SIG-M5 treated with dmso at 0.1 percent for 504 hours (cell line): ENCODE measurements at regions not wholly inside any gene's neighbourhood (a gene's known extent, or its start where the extent isn't known, plus 50 kb on each side); places are given as distances from the start of the nearest gene placed in this dataset.
A peak's percentile ranks its signal among the peaks of the same experiment; 100 is the strongest.
"Not testable (repeated sequence)": the region's sequence is repeated elsewhere in the genome, so short reads cannot be mapped to it uniquely, and the experiment has no call there.

Experiments
- DNase-seq: peaks from one replicate; lab custom pipeline; 2025; ENCODE audit not compliant: unreplicated experiment; lab: John Stamatoyannopoulos, UW

DNA sequence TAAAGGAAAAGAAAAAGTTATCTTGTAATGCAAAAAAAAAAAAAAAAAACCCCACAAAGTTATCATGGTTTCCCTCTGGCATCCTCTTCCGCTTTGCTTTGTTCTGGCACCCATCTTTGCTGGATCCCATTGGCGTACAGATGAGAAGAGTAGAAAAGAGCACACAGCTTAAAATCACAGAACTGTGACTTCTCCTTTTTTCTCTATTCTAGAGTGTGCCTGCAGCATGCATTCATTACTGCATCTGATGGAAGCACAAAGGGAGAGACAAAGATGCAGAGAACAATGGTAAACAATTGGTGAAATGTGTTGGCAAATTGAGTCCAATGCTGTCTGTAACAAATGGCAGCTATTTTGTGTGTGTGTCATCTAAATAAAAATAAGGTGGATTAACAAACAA, 440.8 kb upstream of the PIK3R1 start:
- DNase-seq: no peak

DNA sequence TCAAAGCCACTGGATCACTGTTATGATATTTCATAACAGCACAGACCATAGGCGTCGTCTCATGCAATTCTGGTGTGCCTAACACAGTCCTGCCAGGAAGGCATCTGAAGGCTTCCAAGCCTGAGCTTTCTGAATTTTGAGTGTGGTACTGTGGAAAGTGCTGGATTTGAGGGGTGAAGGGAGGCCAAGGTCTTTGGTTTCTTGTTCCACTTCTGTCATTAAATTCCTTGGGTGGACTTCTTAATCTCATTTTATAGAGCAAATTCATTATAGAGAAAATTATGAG, 441.3 kb upstream of the PIK3R1 start:
- DNase-seq: no peak

DNA sequence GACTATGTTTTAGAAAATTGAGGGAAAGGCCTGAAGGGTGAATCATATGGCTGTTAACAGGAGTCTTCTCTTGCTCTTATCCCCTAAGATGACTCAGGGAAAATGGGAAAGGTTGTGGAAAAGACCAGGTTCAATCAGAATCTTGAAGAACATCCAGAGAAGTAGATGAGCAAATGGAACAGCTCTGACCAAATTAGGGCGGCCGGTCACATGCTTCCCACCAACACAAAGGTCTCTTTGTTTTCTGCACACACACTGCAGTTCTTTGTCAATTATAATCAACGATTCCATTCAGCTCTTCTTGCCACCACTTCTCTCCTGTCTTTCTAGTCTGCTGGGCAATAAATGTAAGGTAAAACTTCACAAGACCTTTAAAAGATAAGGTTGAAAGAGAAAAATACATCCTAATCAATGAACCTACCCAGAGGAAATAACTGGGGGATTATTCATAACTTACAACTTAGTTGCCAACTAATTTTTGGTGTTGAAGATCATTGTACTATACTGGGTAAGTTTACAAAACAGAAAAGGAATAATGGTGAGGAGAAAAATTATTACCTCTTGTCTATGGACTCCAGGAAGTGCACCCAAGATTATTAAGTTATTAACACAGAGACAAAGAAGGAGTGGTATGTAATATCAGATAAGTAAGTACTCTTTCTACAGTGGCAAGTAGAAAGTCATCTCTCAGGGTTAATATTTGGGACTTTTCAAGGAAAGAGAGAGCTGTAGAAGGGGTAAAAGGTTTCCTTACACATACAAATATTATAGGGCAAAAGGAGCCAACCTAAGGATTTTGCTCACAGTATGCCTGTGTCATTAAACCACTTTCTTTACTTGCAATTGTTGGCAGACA, 441.9 kb upstream of the PIK3R1 start:
- no peak for DNase-seq

DNA sequence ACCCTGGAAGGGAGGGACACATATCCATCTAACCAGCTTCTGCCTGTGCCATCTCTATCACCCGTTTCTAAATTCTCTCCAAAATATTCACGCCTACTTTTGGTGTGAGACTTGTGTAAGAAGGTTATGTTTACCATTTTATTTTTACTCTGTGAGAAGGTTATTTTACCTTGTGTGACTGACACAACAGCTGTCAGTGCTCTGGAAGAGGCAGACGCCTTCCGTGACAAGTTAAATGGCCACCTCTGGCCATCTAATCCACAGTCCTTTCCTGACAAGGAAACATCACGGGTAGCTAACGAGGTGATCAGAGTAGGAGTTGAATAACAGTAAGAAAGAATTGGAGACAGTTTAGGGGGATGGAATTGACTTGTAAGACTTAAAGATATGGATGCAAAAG, 443.8 kb upstream of the PIK3R1 start:
- DNase-seq: no peak

DNA sequence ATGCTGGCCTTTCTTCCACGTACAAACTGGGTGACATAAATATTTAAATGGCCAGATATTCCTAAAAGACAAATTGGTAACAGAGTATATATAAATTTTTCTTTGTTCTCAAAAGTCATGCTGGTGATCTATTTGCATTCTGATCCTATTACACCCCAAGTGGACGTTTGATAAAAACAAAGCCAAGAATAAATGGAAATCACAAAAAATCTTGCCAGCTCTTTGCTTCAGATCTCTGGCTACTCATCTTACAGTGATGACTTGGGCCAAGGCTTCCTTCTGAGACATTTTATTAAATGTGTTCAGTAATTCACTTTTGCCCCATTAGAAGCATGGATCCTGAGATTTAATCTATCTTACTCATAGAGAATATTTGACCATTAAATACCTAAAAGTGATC, 444.3 kb upstream of the PIK3R1 start:
- DNase-seq: no peak

DNA sequence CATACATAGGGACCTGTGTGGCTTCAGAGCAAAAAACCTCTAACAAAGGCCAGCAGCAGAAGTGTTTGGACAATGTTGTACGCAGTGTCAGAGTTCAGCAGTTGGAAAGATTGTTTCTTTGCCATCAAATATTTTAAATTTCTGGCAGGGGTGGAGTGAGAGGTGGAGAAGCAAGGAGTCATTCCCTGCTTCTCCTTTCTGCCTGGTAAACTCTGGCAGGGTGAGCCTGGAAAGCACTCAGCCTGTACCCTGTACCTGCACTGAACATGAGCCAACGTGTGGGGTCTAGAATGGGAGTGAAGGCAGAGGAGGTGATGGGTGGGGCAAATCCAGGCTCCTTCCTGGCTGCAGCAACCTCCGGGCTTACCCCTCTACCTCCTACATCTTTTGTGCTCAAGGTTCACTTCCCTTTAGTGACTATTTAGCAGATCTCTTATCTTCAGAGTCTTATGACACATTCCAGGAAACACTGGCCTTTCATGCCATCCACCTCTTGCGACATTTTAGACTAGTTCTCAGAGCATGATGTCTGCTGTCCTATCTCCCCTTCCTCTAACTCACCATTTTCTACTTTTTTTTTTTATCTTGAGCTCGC, 445.0 kb upstream of the PIK3R1 start:
- DNase-seq: peak; percentile 54

DNA sequence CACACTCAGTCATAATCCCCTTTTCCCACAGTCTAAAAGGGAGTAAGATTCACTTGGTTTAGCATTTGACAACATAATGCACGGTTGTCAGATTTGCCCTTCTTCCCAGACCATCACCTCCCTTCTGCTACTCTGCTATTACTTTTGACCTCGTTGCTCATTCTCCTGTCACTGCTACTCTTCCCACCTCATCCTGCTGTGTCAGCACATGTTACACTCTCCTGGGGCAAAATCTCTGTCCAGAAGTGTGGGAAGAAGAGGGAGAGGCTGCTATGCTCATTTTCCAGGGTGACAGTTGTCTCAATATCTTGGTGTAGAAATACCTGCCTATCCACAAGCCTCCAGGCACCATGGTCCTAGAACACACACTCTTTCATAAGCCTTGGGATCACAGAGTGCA, 449.9 kb upstream of the PIK3R1 start:
- DNase-seq: no peak

DNA sequence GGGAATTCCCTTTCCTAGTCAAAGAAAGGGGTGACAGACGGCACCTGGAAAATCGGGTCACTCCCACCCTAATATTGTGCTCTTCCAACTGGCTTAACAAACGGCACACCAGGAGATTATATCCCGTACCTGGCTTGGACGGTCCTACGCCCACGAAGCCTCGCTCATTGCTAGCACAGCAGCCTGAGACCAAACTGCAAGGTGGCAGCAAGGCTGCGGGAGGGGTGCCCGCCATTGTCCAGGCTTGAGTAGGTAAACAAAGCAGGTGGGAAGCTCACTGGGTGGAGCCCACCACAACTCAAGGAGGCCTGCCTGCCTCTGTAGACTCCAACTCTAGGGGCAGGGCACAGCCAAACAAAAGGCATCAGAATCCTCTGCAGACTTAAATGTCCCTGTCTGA, 457.8 kb upstream of the PIK3R1 start:
- DNase-seq: not testable (repeated sequence)

DNA sequence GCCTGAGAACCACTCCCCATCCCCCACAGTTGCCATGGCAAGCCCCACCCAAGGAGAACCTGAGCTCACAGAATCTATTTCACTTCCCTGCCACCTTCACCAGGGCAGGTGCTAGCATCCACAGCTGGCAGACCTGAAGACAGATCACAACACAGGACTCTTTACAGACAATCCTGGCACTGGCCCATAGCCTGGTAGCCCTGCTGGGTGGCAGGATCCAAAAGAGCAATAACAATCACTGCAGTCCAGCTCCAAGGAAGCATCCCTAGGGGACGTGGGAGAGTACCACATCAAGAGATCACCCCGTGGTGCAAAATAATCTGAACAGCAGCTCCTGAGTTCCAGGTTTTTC, 463.2 kb upstream of the PIK3R1 start:
- DNase-seq: no peak

DNA sequence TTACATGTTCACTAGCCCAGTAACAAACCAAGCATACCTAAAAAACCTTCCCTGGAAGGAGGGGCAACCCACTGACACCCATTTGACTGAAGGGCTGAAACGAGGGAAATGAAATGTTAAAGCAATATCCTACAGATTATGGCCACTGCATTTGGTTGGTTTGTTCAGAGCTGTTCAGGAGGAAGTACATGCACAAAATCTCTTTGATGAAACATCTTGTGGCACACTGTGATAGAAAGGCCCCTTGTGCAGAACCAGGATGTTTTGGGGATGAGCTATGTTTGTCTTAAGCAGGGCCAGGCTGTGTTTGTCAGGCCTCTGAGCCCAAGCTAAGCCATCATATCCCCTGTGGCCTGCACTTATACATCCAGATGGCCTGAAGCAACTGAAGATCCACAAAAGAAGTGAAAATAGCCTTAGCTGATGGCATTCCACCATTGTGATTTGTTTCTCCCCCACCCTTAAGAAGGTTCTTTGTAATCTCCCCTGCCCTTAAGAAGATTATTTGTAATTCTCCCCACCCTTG, 467.3 kb upstream of the PIK3R1 start:
- DNase-seq: no peak

DNA sequence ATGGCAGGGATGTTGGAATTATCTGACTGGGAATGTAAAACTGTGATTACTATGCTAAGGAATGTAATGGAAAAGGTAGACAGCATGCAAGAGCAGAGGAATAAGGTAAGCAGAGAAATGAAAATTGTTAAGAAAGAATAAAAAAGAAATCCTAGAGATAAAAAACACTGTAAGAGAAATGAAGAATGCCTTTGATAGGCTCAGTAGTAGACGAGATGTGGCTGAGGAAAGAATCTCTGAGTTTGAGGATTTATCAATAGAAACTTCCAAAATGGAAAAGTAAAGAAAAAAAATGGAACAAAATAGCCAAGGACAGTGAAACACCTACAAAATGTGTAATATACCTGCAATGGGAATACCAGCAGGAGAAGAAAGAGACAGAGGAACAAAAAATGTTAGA, 468.5 kb upstream of the PIK3R1 start:
- DNase-seq: no peak

DNA sequence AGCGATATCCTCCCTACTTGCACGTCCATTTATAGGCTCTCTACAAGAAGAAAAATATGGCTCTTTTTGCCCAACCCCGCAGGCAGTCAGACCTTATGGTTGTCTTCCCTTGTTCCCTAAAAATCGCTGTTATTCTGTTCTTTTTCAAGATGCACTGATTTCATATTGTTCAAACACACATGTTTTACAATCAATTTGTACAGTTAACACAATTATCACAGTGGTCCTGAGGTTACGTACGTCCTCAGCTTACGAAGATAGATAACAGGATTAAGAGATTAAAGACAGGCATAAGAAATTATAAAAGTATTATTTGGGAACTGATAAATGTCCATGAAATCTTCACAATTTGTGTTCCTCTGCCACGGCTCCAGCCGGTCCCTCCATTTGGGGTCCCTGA, 468.9 kb upstream of the PIK3R1 start:
- not testable (repeated sequence) for DNase-seq

DNA sequence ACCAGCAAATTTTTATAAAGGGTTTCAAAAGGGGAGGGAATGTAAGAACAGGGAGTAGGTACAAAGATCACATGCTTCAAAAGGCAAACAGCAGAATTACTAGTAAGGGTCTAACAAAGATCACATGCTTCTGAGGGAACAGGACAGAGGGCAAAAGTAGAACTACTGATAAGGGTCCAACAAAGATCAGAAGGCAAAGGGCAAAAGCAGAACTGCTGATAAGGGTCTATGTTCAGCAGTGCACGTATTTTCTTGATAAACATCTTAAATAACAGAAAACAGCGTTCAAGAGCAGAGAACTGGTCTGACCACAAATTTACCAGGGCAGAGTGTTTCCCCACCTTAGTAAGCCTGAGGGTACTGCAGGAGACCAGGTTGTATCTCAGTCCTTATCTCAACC, 469.5 kb upstream of the PIK3R1 start:
- DNase-seq: no peak

DNA sequence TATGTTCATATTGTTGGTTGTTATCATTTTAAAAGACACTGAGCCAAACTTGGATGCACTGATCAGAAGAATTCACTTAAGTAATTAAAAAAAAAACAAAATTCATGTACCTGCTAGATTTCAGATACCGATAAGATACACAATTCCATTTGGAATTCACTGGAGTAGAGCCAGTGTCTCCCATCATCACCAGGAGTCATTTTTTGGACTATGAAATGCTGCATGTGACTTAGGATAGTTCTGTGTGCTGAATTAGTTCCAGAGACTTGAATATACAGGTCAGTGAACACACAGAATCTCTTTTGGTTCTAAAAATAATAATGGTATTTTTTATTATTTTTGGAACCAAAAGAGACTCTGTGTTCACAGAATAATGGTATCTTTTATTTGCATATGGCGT, 482.6 kb upstream of the PIK3R1 start:
- no peak for DNase-seq

DNA sequence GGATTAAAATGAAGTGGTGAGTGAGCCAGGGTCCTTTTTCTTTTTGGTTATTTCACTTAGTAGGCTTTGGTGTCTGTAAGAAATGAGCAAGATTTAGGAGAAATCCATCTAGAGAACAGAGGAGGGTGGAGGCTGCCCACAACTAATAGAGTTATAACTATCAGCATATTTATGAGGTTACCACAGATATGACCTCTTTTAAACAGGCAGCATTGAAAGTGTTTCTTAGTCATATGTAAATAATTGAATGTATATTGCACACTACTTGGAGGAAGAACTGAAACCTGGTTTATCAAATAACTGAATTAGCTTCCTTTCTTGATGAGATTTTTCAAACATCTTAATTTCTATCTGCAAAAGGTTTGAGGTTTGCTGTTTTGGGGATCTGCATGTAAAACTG, 483.1 kb upstream of the PIK3R1 start:
- no peak for DNase-seq

DNA sequence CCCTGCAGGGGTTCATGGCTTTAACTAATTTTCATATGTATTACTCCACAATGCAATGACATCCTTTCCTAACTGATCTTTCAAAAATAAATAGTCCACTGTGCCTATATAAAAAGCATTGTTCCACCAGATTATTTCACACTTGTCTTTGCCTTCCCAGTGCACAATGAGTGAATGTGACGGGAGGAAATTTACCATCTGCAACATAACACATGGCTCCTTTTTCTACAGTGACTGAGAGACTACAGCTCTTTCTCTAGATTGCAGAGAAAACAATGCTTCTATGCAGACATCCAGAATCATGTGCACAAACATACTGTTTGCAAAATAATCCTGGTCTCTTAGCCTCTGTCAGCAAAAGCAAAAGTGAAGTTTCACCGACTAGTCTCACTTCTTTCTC, 483.7 kb upstream of the PIK3R1 start:
- DNase-seq: no peak

DNA sequence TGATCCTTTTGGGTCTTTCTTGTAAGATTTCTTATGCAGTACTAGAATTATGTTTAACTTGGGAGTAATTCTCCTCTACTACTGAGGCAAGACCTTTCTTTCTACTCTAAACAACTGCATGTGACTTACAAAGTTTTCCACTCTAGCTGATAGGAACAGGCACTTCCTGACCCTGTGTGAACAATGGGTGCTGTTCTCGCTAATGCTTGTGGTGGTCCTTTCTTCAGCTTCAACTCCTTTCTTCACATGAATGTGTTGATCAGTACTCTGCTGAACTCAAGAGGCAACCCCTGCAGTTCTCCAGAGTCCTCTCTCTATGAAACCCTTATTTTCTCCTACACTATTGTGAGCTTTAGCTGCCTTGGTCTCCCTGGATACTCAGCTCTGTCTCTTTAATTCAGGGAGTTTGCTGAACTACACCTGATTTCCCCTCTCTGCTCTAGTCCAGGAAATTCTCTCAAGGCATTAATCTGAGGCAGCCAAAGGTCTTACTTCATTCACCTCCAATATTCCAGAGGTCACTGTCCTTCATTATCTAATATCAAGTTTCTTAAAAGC, 484.6 kb upstream of the PIK3R1 start:
- DNase-seq: no peak

DNA sequence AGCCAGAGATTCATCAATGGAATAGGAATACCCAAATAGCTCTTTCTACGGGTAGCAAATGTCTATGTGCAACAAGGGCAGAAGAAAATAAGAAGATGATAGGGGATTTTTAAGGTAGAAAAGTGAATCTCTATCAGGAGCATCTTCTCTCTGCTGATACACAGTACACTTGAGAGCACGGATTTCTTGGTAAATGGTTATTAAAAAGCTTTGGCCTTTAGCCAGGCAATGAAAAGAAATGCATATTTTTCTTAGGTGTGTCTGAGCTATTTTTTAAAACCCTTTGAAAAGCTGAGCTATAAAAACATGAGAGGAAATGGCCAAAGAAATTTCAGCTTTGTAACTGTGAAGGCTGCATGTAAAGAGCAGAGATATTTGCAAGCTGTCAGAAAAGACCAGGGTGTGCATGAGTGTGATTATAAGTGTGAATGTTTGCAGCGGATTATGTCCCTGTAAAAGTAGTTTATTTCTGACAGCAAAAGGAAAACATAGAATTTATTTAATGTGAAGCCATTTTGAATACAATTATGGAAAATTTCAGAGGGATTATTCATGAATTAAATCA, 487.1 kb upstream of the PIK3R1 start:
- DNase-seq: no peak

DNA sequence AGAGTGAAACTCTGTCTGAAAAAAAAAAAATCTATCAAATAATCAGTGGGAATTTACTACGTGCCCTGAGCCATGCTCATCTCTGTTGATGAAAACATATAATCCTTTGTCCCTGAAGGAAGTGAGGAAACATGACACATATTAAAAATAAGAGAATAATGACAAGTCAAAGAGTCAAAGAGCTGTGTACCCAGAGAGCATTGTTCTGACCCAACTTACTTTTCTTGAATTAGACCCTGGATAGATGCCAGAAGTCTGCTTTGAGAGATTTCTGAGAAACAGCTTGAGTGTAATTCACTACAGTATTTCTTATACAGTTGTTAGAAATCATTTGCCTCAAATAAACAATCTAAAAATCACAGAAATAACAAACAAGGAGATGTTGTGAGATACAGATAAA, 490.0 kb upstream of the PIK3R1 start:
- no peak for DNase-seq

DNA sequence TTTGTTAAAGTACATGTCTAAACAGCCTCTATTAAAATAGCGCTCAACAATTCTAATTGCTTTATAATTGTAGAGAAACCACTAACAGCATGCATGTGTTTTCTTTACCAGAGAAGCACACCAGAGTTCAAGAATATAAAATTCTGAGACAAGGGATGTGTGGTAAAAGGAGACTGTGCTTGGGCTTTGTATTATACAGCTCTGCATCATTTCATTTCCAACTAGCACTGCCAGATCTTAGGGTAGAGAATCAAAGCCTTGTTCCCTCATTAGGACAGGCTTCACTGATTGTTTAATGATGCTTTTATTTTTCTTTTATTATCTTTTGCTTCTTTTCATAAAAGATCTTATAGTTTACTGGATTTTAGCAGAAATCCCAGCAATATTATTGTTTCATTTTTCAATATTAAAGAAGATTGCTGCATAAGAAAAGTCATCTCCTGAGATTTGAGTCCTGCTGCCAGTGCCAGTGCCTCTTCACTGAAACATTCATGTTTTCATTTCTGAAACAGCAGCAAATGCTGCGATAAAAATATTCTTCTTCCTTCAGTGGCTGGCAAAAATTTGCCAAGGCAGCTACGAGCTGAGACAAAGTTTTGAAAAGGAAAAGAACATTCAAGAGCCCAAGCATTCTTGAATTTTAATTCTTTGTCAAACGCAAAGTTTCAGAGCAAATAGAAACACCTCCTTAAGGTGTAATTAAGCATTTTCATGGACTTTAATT, 491.0 kb upstream of the PIK3R1 start:
- no peak for DNase-seq

DNA sequence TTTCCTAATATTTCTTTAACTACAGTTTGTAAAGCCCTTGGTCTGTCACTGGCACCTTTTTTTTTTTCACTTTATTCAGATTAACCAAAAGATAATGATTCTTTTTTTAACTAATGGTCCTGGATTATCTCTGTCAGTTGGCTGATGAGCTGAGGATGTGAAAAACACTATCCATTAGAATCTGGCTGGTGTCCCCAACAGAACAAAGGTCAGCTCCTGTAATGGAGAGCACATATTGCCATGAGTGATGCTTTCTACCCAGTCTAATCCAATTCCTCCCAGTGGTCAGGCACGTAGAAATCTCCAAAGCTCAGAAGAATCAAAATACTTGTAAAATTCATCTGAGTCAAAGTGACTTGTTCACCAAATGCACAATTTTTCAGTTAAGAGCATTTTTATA, 491.7 kb upstream of the PIK3R1 start:
- DNase-seq: no peak

DNA sequence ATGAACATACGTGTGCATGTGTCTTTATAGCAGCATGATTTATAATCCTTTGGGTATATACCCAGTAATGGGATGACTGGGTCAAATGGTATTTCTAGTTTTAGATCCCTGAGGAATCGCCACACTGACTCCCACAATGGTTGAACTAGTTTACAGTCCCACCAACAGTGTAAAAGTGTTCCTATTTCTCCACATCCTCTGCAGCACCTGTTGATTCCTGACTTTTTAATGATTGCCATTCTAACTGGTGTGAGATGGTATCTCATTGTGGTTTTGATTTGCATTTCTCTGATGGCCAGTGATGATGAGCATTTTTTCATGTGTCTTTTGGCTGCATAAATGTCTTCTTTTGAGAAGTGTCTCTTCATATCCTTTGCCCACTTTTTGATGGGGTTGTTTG, 493.0 kb upstream of the PIK3R1 start:
- DNase-seq: not testable (repeated sequence)
